HepG2 (cell line): ENCODE measurements at regions not wholly inside any gene's neighbourhood (a gene's known extent, or its start where the extent isn't known, plus 50 kb on each side); places are given as distances from the start of the nearest gene placed in this dataset.

Experiments used
- BRF2 ChIP-seq: sonication (generic); formaldehyde crosslinking; IDR thresholded peaks from 2 replicates; pipeline ENCODE4 v1.8.1; 2022; ENCODE audit warnings: mild to moderate bottlenecking, missing genetic modification reagents
- ZNF225 ChIP-seq: sonication (generic); formaldehyde crosslinking; IDR thresholded peaks from 2 replicates; pipeline ENCODE4 v1.4.0; 2020; ENCODE audit warnings: mild to moderate bottlenecking, missing genetic modification reagents
- ZNF407 ChIP-seq: sonication (generic); formaldehyde crosslinking; IDR thresholded peaks from one replicate; pipeline ENCODE4 v1.5.1; 2020; ENCODE audit warnings: mild to moderate bottlenecking, missing genetic modification reagents; ENCODE audit errors: not compliant biosample characterization
- ZNF572 ChIP-seq: sonication (generic); formaldehyde crosslinking; IDR thresholded peaks from 2 replicates; pipeline ENCODE4 v1.5.1; 2020; ENCODE audit warnings: mild to moderate bottlenecking, missing genetic modification reagents

- TF ChIP-seq ZNF407 (CRISPR knock-in tag) (no peak), ZNF572 (CRISPR knock-in tag) (no peak), ZNF225 (CRISPR knock-in tag) (no peak), BRF2 (CRISPR knock-in tag) (no peak)
Measured at GRCh38 chr14:76591266-76591665, 170.0 kb upstream of the VASH1 start (continued).
